OCI-LY7 (cell line): ENCODE measurements at regions not wholly inside any gene's neighbourhood (a gene's known extent, or its start where the extent isn't known, plus 50 kb on each side); places are given as distances from the start of the nearest gene placed in this dataset.

ENCODE experiments used
- BruUV-seq: library from RNA; stranded (reverse); fragments of 400-500 nt; replicated peaks from 2 replicates; lab custom pipeline; 2021; lab: Mats Ljungman, UMichigan
- CTCF ChIA-PET: fragments of 300-600 bp; sonication (Branson Sonifier 250); formaldehyde crosslinking; loops from one replicate; lab custom pipeline; 2022; ENCODE audit warnings: antibody characterized with exemption; ENCODE audit not compliant: unreplicated experiment; lab: Charles Lee
- POLR2A ChIA-PET: fragments of 300-600 bp; sonication (Branson Sonifier 250); formaldehyde crosslinking; loops from one replicate; lab custom pipeline; 2022; ENCODE audit warnings: antibody characterized with exemption; lab: Charles Lee
- DNase-seq: peaks from one replicate; pipeline ENCODE4 v3.0.0-alpha.2; 2015; ENCODE audit warnings: low spot score
- H2AFZ ChIP-seq: fragments of 200-600 bp; sonication (generic), shearing (Covaris generic); 2 replicates; pipeline ENCODE4 v1.6.1; 2014; ENCODE audit warnings: mild to moderate bottlenecking, antibody characterized with exemption, low read length, moderate library complexity
- H3K27ac ChIP-seq: fragments of 200-600 bp; sonication (generic); 2 replicates; pipeline ENCODE4 v1.5.1; 2014; ENCODE audit warnings: mixed run types, low read depth, mild to moderate bottlenecking, moderate library complexity, low read length, inconsistent platforms; ENCODE audit not compliant: poor library complexity, severe bottlenecking
- H3K36me3 ChIP-seq: fragments of 200-600 bp; sonication (generic); 2 replicates; pipeline ENCODE4 v1.6.1; 2014; ENCODE audit warnings: mild to moderate bottlenecking, antibody characterized with exemption, low read length, moderate library complexity, mixed read lengths; ENCODE audit not compliant: insufficient read depth
- H3K4me1 ChIP-seq: fragments of 200-600 bp; sonication (generic); 2 replicates; pipeline ENCODE4 v1.5.1; 2014; ENCODE audit warnings: mild to moderate bottlenecking, low read length; ENCODE audit not compliant: insufficient read depth, poor library complexity, severe bottlenecking
- H3K4me2 ChIP-seq: fragments of 200-600 bp; sonication (generic); 2 replicates; pipeline ENCODE4 v1.6.1; 2014; ENCODE audit warnings: mild to moderate bottlenecking, low read length
- H3K4me3 ChIP-seq: fragments of 200-600 bp; sonication (generic); 2 replicates; pipeline ENCODE4 v1.5.1; 2014; ENCODE audit warnings: mild to moderate bottlenecking, low read depth, low read length; ENCODE audit not compliant: poor library complexity, severe bottlenecking
- H3K79me2 ChIP-seq: fragments of 200-600 bp; sonication (generic); 2 replicates; pipeline ENCODE4 v1.6.1; 2016; ENCODE audit warnings: low read depth, mild to moderate bottlenecking, low read length, moderate library complexity, mixed read lengths; ENCODE audit not compliant: insufficient read depth
- H3K9me2 ChIP-seq: fragments of 200-600 bp; sonication (generic); 2 replicates; pipeline ENCODE4 v1.6.1; 2016; ENCODE audit warnings: mild to moderate bottlenecking, low read length, mixed read lengths; ENCODE audit not compliant: insufficient read depth
- H3K9me3 ChIP-seq: fragments of 200-600 bp; sonication (generic); 2 replicates; pipeline ENCODE4 v1.6.1; 2014; ENCODE audit warnings: mild to moderate bottlenecking, mixed run types, low read length, mixed read lengths
- H4K20me1 ChIP-seq: fragments of 200-600 bp; sonication (generic); 2 replicates; pipeline ENCODE4 v1.6.1; 2014; ENCODE audit warnings: mild to moderate bottlenecking, antibody characterized with exemption, low read length, moderate library complexity, mixed read lengths; ENCODE audit not compliant: insufficient read depth
- EZH2phosphoT487 ChIP-seq: fragments of 200-600 bp; sonication (generic); IDR thresholded peaks from 2 replicates; pipeline ENCODE4 v1.6.1; 2018; ENCODE audit warnings: low read depth, borderline replicate concordance, mild to moderate bottlenecking, mixed run types, antibody characterized with exemption, low read length, moderate library complexity, mixed read lengths
- intact Hi-C: fragments of 100-400 bp; cut with micrococcal nuclease; formaldehyde crosslinking; loops from one replicate; pipeline ENCODE4 v1.10.0; 2022; ENCODE audit not compliant: unreplicated experiment
- TF ChIP-seq, protein P1 (sequence below): fragments of 200-600 bp; sonication (generic); conservative IDR thresholded peaks from 2 replicates; pipeline ENCODE4 v1.5.1; 2014; ENCODE audit warnings: mild to moderate bottlenecking, antibody characterized with exemption, low read length, moderate library complexity, mixed read lengths

DNA sequence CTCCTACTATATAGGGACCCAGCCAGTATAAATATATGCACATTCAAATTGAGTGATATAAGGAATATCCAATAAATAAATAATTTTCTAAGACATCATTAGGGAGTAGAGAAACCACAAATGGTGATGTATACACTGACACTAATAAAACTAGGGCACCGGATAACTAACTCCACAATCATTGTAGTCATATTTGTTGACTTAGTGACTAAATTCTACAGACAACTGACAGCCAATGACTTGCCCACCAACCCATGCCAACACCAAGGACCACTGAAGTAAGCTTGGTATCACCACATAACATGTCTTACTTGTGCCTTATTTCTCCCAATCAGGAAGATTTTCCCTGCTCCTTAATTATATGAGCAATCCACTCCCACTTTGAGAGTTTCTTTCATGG lies 139.6 kb upstream of the TRPC6 start:
- intact Hi-C loops = no loop called here
- ChIA-PET CTCF (no interaction called here), POLR2A (no interaction called here)
- Histone ChIP-seq H3K9me3 (no peaks in the 10 kb centered on the region), H3K9me2 (no peaks in the 10 kb centered on the region), H2AFZ (no peak overlapping the region), H3K79me2 (no peaks in the 10 kb centered on the region), H3K4me1 (no peaks in the 10 kb centered on the region), H3K4me2 (no peak overlapping the region), H3K27ac (no peak overlapping the region), H3K4me3 (no peak overlapping the region), H4K20me1 (no peaks in the 10 kb centered on the region), H3K36me3 (no peaks in the 10 kb centered on the region)
- BruUV-seq = no TSS peak
- DNase-seq = no peak
- TF ChIP-seq, protein P1, sequence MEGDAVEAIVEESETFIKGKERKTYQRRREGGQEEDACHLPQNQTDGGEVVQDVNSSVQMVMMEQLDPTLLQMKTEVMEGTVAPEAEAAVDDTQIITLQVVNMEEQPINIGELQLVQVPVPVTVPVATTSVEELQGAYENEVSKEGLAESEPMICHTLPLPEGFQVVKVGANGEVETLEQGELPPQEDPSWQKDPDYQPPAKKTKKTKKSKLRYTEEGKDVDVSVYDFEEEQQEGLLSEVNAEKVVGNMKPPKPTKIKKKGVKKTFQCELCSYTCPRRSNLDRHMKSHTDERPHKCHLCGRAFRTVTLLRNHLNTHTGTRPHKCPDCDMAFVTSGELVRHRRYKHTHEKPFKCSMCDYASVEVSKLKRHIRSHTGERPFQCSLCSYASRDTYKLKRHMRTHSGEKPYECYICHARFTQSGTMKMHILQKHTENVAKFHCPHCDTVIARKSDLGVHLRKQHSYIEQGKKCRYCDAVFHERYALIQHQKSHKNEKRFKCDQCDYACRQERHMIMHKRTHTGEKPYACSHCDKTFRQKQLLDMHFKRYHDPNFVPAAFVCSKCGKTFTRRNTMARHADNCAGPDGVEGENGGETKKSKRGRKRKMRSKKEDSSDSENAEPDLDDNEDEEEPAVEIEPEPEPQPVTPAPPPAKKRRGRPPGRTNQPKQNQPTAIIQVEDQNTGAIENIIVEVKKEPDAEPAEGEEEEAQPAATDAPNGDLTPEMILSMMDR = no peak
- no peak for TF ChIP-seq EZH2phosphoT487

DNA sequence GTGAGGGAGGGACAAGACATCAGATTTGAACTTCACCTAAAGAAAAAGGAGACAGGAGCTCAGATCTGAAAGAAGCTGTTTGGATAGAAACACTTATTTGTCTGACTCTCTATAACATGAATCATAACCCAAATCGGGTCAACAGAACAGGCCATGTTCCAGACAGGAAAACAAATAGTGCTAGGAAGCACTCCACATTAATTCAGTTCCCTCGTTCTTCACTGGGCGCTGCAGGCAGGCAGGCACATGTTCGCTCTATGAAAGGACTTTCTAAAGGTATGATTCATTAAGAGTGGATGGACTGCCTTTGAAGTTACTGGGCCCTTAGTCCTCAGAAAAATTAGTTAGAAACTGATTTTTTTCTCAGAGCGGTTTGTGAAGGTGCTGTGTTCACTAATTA lies 137.5 kb upstream of the TRPC6 start:
- no peak overlapping the region for H3K4me3 ChIP-seq
- H3K4me1 ChIP-seq = no peaks in the 10 kb centered on the region
- H3K4me2 ChIP-seq = no peak overlapping the region
- no peak for TF ChIP-seq EZH2phosphoT487
- TF ChIP-seq, protein P1 = no peak
- ChIA-PET CTCF (no interaction called here), POLR2A (no interaction called here)
- intact Hi-C loops = no loop called here
- no peaks in the 10 kb centered on the region for H3K36me3 ChIP-seq
- no peak overlapping the region for H3K27ac ChIP-seq
- H3K9me3 ChIP-seq = no peaks in the 10 kb centered on the region
- H3K79me2 ChIP-seq = no peaks in the 10 kb centered on the region
- H2AFZ ChIP-seq = no peak overlapping the region
- no peaks in the 10 kb centered on the region for H4K20me1 ChIP-seq
- no peaks in the 10 kb centered on the region for H3K9me2 ChIP-seq
- no peak for DNase-seq
- no TSS peak for BruUV-seq

DNA sequence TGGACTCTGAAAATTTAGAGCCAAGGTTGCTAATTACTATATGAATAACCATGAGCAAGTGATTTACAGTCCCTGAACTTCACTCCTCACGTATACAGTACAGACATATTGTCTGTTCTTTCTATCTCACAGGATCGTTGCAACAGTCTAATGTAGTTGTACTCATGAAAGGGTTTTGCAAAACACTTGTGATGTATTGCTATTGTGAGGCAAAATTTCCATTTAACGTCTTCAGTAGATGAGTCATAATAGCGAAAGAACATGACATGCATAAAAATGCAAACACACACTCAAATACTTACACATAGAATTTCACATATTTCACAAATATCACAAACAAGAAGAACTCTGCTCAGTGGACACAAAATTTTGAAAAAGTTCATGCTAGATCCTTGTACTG lies 134.6 kb upstream of the TRPC6 start:
- H3K4me3 ChIP-seq = no peak overlapping the region
- CTCF ChIA-PET = no interaction called here

More for the DNA sequence above, 134.6 kb upstream of the TRPC6 start:
- no peak for DNase-seq
- H3K36me3 ChIP-seq = no peaks in the 10 kb centered on the region
- H3K27ac ChIP-seq = no peak overlapping the region
- TF ChIP-seq, protein P1 = no peak
- POLR2A ChIA-PET = interaction anchor here (0.6 kb wide), 1 partner anchor 781 kb away, joined by 5 read pairs; no protein-coding TSS in a partner anchor
- H3K4me1 ChIP-seq = no peaks in the 10 kb centered on the region
- intact Hi-C loops = no loop called here
- no peaks in the 10 kb centered on the region for H3K9me3 ChIP-seq
- no peaks in the 10 kb centered on the region for H3K79me2 ChIP-seq
- H3K9me2 ChIP-seq = no peaks in the 10 kb centered on the region
- H3K4me2 ChIP-seq = no peak overlapping the region
- H4K20me1 ChIP-seq = no peaks in the 10 kb centered on the region
- BruUV-seq = no TSS peak
- H2AFZ ChIP-seq = no peak overlapping the region
